ENCODE measurements at regions not wholly inside any gene's neighbourhood (a gene's known extent, or its start where the extent isn't known, plus 50 kb on each side); places are given as distances from the start of the nearest gene placed in this dataset.

GRCh38 chr6:122126894-122127293 is 272.6 kb upstream of the HSF2 start:
- TF ChIP-seq POLR2AphosphoS5 (IDR thresholded peaks at IDR 0.05) (no peak), POLR2A (IDR thresholded peaks at IDR 0.05) (no peak), CTCF (IDR thresholded peaks at IDR 0.05) (no peak), EP300 (IDR thresholded peaks at IDR 0.05; ENCODE audit: low read depth) (no peak)

Data from transverse colon (tissue), 4 donors.